ENCODE measurements at regions not wholly inside any gene's neighbourhood (a gene's known extent, or its start where the extent isn't known, plus 50 kb on each side); places are given as distances from the start of the nearest gene placed in this dataset.
"Not testable (repeated sequence)": the region's sequence is repeated elsewhere in the genome, so short reads cannot be mapped to it uniquely, and the experiment has no call there.

DNA sequence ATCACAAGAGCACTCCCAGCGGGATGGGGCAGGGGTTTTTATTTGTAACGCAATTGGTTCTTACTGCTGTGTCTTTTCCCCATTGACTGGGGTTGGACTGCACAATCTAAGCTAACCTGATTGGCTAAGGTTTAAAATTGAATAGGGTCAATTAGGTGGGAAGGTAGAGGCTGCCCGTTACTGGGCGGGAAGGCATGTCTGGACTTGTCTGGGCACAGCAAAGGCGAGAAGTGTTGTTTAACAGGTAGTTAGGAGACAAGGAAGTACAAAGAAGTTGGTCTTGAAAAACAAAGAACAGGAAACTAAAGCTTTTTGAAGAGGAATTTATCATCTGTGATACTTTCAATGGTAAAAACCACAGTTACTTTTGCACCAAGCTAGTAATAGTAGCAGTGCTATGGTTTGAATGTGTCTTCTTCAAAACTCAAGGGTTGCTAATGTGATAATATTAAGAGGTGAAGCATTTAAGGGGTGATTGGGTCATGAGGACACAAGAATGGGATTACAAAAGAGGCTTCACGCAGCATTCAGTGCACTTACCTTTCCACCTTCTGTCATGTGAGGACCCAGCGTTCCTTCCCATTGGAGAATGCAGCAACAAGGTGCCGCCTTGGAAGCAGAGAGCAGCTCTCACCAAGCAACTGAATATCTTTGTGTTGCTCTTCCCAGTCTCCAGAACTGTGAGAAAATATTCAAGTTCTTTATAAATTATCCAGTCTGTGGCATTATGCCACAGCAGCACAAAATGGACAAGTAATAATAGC is 875.5 kb upstream of the SORCS1 start:
- no peak for DNase-seq

DNA sequence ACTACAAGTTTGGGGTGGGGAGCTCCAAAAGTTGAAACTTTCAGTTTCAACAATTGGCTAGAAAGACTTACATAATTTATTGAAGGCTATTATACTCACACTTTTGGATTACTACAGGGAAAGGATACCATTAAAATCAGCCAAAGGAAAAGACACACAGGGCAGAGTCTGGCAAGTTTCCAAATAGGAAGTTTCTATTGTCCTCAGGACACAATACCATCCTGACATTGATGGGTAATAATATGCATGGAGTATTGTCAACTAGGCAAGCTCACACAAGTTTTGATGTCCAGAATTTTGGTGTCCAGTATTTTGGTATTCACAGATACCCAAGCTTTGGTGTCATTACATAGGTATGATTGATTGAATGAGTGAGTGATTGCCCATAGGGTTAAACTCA is 872.6 kb upstream of the SORCS1 start:
- no peak for DNase-seq

GRCh38 chr10:108036265-108036664 is 871.8 kb upstream of the SORCS1 start:
- DNase-seq: no peak

DNA sequence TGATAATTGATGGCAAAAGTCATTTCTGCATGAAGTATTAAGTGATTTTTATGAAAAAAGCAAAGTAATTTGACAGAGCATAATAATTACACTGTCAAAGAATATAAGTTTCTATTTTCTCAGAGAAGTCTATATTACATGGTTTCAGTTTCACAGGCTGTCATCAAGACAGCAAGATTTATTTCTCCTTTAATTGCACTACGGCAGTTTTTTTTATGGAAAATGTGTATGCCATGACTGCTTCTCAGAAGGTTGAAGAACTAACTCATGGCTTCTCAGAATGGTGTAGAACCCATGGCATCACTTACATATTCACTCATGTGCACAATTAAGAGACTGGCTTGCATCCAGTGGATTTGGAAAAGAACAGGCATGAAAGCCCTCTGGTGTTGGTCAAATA is 870.3 kb upstream of the SORCS1 start:
- DNase-seq: no peak

DNA sequence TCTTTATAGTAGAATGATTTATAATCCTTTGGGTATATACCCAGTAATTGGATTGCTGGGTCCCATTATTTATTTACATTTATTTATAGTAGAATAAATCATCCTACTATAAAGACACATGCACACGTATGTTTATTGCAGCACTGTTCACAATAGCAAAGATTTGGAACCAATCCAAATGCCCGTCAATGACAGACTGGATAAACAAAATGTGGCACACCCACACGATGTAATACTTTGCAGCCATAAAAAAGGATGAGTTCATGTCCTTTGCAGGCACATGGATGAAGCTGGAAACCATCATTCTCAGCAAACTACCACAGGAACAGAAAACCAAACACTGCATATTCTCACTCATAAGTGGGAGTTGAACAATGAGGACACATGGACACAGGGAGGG is 869.0 kb upstream of the SORCS1 start:
- DNase-seq: not testable (repeated sequence)

- no peak for DNase-seq
Measured at GRCh38 chr10:108031505-108031904, 867.0 kb upstream of the SORCS1 start.

DNA sequence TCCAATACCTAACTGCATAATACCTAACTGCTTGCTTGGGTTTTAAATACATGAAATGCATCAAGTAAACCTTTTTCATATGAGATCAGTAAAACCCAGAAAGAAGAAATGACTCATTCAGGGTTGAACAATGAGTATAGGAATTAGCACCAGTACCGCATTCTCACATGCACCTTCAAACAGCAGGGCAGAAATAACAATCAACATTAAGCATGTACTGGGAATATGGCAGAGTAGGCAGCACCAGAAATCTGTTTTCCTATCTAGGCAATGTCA is 850.3 kb upstream of the SORCS1 start:
- DNase-seq: no peak

DNA sequence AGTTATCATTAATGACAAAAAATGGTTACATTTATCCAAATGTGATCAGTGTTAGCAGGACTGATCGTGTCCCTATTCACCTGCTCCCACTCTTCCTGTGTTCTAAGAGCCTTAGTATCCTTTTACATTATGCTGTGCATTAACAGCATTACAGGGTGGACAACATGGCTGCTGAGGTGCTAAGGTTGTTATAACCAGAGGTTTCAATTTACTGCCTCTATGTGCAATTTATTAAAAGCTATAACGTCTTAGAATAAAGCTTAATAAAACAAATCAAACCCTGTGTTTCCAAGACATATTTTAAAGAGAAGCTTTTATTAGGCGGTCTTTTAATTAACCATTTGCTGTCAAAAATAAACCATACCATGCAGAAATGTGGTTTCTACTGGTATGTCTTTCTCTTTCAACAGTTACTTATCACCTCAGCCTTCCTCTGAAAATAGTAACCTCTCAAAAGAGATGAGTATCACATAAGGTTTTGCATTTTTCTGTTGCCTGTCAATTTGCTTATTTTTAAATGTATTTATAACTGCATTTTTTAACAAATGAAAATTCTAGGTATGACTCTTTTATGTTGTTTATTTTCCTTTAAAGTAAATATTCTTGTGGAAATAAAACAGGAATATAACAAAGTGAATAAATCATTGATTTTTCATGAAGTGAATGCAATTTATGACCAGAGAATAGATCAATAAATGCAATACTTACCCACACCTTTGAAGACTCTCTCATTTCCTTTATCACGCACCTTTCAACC is 849.8 kb upstream of the SORCS1 start:
- no peak for DNase-seq

DNA sequence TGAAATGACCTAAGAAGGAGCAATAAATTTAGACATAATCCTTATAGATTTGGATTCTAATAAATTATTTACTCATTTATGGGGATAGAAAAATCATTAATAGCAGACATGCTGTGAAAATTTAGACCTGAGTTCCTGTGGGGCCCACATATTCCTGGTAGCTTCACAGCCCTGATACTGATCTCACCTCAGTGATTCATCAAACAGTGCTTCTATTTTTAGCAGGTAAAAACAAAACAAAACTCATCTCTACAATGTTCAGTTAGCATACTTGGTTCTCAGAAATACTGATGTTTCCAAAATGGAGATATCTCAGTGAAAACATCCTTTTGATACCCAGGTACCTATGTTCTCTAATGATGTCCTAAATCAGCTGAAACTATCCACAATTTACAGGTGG is 841.1 kb upstream of the SORCS1 start:
- DNase-seq: no peak

- DNase-seq: no peak
Measured at GRCh38 chr10:108003576-108003975, 839.1 kb upstream of the SORCS1 start.

GRCh38 chr10:108003061-108003460 is 838.6 kb upstream of the SORCS1 start:
- no peak for DNase-seq

DNA sequence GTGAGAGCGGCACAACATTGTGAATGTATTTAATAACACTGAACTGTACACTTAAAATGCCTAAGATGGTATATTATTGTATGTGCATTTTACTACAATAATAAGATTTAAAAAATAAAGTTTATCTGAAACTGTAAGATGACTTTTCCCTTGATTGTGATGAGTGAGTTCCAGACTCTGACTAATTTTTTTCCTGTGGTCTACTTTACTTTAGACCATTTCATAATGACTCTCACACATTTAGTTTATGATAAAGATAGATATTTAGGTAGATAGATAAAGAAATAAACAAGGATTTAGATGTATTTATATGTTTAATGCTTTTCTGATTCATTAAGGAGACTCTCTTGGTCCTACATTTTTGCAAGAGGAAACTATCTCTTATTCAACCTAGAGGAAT is 835.9 kb upstream of the SORCS1 start:
- no peak for DNase-seq

GRCh38 chr10:107994621-107995270 is 830.2 kb upstream of the SORCS1 start:
- no peak for DNase-seq

- DNase-seq: no peak
Measured at GRCh38 chr10:107986571-107986970, 822.1 kb upstream of the SORCS1 start.

DNA sequence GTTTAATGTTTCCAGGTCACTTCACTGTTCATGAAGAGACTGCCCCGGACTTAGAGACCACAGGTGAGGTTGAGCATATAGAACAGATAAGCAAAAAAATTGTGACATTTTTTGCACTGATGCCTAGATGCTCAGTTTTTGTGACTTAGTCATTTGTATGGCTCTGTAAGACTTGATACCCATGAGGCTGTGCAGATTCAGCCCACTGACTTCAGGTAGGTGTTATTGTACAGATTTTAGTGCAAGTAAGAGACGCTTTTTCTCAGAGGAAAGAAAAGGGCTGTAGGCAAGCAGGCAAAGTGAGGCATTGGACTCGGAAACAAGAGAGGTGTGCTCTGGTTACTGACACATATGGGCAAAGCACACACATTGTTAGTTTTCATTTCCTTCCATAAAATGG is 820.1 kb upstream of the SORCS1 start:
- no peak for DNase-seq

DNA sequence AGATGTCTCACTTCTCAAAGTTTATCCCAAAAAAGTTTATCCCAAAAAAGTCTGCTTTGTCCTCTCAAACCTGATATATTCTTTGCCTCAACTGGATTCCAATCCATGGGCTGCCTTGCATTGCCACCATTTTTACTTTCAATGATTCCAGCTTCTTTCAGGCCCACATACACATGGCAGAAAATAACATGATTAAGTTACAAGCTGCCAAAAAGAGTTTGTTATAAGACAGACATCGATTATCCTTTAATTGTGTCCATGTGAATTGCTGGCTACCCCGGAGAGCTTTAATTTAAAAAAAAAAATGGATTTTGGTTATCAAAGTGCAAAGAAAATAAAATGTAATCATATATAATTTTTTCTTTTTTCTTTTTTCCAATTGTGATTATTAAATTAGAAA is 819.6 kb upstream of the SORCS1 start:
- DNase-seq: no peak

DNA sequence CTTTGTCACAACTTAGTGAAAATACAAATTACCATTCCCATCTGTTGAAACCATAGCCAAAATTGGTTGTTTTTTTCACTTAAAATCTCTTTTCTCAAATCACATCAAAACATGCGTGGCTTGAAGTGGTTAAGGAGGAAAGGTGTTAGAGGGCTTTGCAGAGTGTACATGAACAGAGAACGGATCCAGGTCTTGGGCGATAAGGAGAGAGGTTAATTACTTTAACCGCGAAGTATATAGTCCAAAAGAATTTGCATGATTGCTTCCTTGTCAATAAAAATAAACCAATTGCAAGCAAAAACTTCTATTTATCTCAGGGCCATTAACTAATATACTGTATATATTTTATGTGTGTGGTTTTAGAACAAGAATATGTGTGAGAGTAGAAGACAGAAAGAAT is 813.9 kb upstream of the SORCS1 start:
- DNase-seq: no peak

DNA sequence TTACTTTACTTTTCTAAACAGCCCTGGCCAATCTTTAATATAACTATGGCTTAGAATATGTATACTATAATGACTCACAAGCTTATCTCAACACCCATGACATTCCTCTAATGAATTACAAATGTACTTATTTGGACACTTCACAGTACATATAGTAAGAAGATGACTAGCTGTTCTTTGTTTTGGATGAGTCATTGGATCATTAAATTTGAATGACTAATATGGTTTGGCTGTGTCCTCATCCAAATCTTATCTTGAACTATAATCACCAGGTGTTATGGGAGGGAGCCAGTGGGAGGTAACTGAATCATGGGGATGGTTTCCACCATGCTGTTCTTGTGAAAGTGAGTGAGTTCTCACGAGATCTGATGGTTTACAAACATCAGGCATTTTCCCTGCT is 807.5 kb upstream of the SORCS1 start:
- no peak for DNase-seq

DNA sequence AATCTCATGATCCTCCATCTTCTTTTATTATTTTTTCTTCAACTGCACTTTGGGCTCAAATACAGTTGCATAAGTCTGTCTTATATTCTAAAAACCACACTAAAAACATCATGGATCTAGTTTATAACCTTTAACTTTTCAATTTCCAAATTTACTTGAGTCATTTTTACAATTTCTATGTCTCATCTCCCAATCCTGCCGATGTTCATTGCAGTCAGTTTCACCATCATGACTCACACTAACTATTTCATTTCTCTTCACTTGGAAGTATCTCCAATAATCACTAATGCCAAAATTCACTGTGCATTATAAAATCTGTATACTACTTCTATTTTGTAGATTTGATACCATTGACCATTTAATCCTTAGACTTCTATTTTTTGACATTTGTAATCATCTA is 806.9 kb upstream of the SORCS1 start:
- no peak for DNase-seq

- DNase-seq: no peak
Measured at GRCh38 chr10:107970512-107970911, 806.0 kb upstream of the SORCS1 start.

- no peak for DNase-seq
Measured at GRCh38 chr10:107969936-107970335, 805.4 kb upstream of the SORCS1 start.

GRCh38 chr10:107966826-107967225 is 802.3 kb upstream of the SORCS1 start:
- no peak for DNase-seq

- DNase-seq: no peak
Measured at GRCh38 chr10:107952649-107953556, 788.4 kb upstream of the SORCS1 start.
